ENCODE measurements at regions not wholly inside any gene's neighbourhood (a gene's known extent, or its start where the extent isn't known, plus 50 kb on each side); places are given as distances from the start of the nearest gene placed in this dataset.

- TF ChIP-seq CTCF (conservative IDR thresholded peaks at IDR 0.05): no peak
- H3K27ac ChIP-seq: no peak overlapping the region
Measured at GRCh38 chr4:163595580-163595979, 101.1 kb downstream of the TMA16 start.

- no peak for TF ChIP-seq CTCF (conservative IDR thresholded peaks at IDR 0.05)
- H3K27ac ChIP-seq: no peak overlapping the region
Measured at GRCh38 chr4:163598028-163598427, 103.5 kb downstream of the TMA16 start.

GRCh38 chr4:163598489-163598888, 104.0 kb downstream of the TMA16 start:
- H3K27ac ChIP-seq: no peak overlapping the region
- no peak for TF ChIP-seq CTCF (conservative IDR thresholded peaks at IDR 0.05)

GRCh38 chr4:163600727-163601126, 106.2 kb downstream of the TMA16 start:
- H3K27ac ChIP-seq: no peak overlapping the region
- TF ChIP-seq CTCF (conservative IDR thresholded peaks at IDR 0.05): no peak

GRCh38 chr4:163603257-163603656, 108.8 kb downstream of the TMA16 start:
- no peak overlapping the region for H3K27ac ChIP-seq
- TF ChIP-seq CTCF (conservative IDR thresholded peaks at IDR 0.05): no peak

- H3K27ac ChIP-seq: no peak overlapping the region
- no peak for TF ChIP-seq CTCF (conservative IDR thresholded peaks at IDR 0.05)
Measured at GRCh38 chr4:163606896-163607691, 112.6 kb downstream of the TMA16 start.

GRCh38 chr4:163609019-163609418, 114.5 kb downstream of the TMA16 start:
- H3K27ac ChIP-seq: no peak overlapping the region
- no peak for TF ChIP-seq CTCF (conservative IDR thresholded peaks at IDR 0.05)

Data from VCaP (cell line).